Right renal pelvis (tissue), 4 donors: ENCODE measurements at regions not wholly inside any gene's neighbourhood (a gene's known extent, or its start where the extent isn't known, plus 50 kb on each side); places are given as distances from the start of the nearest gene placed in this dataset.

ENCODE experiments used
- DNase-seq, 4 donors: peaks; one replicate each; pipeline ENCODE4 v3.0.0-alpha.2; 2013; ENCODE audit warnings: low read depth in 4 of 4, low spot score in 3 of 4, missing footprints in 1 of 4

DNA sequence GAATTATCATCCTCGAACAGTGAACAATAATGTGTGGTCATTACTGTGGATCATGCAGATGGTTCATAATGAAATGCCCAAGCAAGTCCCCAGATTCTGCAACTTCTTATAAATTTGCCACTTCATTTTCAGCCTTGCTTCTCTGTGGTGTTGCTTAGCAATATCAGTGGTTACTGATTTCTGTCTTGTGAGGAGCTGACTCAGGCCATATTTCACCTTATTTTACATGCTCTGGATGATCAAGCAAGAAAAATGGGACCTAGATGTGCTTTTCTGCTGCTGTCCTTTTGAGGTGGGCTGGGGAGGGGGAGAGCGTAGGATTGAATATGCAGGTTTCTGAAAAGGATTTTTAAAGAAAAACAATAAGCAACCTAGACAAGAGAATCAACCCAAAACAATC, 188.3 kb downstream of the SLC24A2 start:
- DNase-seq: no peak

DNA sequence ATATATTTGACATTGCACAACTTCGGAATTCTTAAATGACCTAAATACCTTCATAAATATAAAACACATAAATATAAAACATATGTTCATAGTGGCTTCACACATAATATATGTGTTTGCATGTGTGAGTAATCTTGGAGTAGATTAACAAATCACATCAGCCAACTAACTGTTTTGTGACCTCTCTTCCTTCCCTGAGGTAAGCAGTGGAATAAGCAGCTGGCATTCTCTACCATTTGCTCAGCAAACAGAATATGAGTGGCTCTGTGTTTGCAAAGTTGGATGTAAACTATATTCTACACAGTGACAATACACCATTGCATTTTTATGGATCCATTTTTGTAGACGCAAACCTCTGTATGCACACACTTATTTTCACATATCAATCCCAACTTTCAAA, 189.9 kb downstream of the ACER2 start:
- no peak for DNase-seq

DNA sequence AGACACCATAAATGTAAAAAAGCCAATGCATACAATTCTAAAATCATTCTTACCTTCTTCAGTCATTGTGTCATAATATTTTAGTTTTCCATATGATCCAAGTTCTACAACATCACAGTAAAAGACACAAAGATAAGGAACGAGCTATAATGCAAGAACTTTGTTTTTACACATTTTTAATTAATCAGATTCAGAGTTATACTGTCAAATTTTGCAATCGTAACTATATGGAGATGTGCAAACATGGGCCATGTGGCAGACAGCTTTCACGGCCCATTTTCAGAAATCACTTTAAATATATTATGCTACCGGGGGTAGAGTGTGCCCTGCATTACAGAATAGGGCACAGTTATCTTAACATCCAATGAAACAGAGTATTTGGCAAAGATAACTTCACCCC, 188.4 kb downstream of the ACER2 start:
- DNase-seq: no peak

DNA sequence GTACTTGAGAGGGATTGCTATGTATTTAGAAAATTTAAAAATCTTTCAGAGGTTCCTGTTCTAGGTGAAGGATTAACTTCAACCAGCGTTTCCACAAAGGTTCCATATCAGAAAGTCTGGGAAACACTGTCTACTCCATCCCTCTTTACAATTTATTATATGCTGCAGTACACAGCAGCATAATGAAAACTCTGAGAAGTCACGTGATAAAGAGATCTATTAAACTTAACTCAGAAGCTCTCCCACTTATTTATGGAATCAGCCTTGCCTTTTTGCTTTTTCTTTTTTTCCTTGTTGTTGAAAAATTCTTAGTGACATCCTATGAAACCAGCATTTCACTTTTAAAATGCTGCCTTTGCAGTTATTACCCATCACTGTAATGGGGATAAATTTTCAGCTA, 186.2 kb downstream of the ACER2 start:
- DNase-seq: no peak

DNA sequence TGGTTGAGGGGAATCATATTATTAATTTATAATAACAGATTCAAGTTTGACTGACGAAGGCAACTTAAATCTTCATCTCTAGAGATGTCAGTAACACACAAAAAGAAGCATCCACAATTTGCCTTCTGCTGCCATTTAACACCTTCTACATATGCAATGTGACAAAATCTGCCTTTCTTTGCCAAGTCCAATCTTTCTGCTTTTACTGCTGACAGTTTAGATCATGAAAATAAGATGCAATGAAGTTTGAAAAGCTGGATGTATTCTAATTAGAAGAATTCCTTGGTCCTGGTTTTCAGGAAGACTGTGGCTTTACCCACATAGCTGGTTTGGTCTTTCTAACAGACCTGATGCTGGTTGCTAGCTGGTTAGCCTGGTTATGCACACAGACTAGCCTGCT, 178.9 kb downstream of the ACER2 start:
- DNase-seq: no peak

DNA sequence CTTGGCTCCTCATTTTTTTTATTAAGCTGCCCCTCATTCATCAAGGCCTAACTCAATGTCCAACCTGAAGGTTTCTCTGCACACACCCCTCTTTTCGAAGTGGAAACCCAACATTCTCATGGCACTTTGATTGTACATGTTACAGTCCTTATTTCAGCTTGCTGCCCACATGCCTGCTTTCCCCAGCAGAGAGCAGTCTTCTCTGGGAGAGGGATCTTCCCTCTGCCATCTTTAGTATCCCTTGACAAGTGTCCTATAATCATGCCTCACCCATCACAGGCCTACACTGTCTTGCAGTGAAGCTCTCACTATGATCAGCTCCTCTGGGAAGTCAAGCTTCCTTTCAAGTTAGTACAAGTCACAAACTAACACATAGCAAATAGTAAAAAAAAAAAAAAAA, 175.1 kb downstream of the ACER2 start:
- no peak for DNase-seq

DNA sequence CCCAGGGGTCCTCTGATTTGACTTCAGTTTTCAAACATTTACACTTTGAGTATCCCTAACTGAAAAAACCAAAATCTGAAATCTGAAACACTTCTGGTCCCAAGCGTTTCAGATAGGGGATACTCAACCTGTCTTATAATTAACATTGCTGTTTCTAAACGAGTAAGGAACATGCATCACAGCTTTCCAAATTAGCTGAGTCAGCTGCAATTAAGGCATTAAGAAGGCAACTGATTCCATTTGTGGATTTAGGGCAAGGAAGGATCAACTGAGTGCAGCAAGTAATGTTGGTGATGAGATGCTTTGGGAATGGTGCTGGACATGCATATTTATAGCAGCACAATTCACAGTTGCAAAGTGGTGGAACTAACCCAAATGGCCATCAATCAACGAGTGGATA, 168.6 kb downstream of the ACER2 start:
- no peak for DNase-seq

DNA sequence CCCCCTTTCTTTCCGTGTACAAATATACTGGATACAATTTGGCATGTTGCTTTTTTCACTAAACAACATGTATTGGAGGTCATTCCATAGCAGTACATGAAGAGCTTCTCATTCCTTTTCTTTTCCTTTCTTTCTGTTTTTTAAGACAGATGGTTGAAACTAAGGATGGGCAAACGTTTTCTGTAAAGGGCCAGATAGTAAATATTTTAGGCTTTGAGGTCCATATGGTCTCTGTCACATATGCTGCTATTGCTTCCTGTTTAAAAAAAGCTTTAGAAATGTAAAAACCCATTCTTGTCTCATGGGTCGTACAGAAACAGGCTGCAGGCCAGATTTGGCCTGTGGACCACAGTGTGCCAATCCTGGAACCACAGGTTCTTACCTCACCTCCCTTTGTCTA, 160.1 kb downstream of the ACER2 start:
- peak in 1 of 4 donors; percentile 4 for DNase-seq

DNA sequence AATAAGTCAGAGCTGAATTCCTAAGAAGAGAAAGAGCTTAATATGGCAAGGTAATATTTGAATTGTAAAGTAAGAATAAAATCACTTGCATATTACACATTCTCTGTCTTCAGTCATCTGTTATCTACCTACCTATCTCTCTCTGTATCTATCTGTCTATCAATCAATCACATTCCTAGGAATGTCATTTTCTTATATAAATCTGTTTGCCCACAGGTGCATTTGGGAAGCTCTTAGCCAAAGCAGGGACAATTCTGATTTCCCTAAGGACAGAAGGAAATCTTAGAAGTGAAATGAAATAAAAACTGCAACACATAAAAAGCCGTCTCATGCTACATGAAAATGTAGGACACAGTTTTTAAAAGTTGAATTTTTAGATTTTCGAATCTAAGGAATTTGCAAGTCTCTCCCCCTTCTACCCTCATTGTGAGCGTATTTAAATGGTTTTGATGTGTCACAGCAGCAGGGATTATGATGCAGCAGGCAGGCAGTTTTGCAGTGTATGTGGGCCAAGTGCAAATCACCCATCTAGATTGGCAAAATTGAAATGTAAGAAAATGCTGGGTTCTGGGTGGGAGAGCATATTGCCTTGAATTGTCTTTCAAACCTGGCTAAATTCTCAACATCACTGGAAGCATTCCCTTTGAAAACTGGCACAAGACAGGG, 155.7 kb downstream of the ACER2 start:
- no peak for DNase-seq

DNA sequence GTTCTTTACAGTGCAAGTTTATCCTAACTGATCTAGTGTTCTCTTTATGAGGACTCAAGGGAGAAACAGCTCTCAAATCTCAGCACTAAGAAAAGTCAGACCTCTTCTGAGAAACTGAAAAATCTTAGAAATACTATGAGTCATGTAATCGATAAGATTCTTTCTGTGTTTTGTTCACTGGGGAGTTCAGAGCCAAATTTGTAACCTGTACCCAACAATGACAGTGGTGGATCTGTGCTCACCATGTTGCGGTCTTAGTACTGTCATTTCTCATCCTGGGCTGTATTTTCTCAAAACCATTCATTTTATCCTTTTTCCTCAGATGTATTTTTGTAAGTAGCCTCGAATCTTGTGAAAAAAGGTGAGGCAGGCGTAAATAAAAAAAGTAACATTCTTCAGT, 146.4 kb downstream of the ACER2 start:
- DNase-seq: no peak

DNA sequence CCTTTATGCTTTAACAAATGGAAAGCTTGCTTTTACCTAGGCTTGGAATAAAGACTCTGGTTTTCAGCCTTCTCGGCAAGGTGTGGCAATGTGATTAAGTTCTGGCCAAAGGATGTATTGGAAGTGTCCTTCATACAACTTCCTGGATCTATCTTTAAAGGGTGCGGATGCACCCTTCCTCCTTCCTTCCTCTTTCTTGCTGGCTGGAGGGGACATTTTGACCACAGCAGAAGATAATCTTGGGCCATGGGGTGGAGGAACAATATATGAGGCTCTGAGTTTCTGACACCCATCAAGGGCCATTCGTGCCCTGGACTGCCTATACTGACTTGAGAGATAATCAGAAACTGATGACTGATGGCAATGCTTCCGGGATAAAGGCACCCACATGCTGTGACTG, 145.7 kb downstream of the ACER2 start:
- no peak for DNase-seq

DNA sequence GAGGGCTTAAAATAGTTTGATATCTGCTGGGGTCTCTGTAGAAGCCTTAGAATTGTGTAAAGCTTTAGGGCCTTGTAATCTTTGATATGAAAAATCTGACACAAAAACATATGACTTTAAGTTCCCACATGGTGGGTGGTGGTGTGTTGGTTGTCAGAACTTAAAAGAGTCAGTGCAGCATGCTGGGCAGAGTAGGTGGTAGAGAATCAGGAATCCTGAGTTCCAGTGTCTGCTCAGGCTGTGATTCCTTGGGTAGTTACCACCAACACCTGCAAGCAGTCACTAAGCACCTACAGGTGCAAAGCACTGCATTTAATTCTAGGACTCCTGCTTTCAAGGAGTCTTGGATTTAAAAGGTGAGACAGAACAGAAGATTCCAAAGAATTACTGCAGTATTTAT, 144.6 kb downstream of the ACER2 start:
- no peak for DNase-seq

DNA sequence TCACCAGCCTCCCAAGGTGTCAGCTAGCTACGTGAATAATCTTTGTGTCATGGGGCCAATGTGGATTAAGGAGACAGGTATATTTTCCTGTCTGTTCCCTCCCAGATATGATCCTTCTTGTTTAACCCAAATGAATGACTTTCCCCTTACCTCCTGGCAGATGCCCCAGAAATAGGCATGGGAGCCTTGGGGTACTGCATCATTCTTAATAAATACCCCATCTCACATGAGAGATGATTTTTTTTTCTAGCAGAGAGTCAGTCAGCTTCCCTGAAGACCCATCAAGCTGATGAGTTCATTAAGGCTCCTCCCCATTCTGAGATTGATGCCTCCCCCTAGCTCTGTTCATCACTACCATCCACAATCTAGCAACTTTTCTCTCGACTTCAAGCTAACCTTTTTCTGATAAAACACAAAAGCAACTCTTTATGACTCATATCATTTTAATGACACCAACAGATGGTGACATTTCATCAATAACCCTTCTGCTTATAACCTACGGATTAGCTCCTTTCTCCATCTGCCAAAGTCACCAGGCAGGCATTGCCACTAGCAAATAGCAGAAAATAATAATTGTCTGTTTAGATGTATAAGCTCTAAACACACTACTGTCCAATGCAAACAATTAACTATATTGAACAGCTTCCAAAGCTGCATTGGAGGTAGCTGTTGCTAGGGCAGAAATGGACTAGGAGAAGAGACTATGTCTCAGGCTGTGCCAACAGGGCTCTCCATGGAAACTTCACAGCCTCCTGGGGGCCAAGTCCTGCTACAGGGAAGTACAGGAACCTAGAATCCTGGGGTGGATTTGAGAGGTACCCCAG, 143.7 kb downstream of the ACER2 start:
- DNase-seq: no peak

DNA sequence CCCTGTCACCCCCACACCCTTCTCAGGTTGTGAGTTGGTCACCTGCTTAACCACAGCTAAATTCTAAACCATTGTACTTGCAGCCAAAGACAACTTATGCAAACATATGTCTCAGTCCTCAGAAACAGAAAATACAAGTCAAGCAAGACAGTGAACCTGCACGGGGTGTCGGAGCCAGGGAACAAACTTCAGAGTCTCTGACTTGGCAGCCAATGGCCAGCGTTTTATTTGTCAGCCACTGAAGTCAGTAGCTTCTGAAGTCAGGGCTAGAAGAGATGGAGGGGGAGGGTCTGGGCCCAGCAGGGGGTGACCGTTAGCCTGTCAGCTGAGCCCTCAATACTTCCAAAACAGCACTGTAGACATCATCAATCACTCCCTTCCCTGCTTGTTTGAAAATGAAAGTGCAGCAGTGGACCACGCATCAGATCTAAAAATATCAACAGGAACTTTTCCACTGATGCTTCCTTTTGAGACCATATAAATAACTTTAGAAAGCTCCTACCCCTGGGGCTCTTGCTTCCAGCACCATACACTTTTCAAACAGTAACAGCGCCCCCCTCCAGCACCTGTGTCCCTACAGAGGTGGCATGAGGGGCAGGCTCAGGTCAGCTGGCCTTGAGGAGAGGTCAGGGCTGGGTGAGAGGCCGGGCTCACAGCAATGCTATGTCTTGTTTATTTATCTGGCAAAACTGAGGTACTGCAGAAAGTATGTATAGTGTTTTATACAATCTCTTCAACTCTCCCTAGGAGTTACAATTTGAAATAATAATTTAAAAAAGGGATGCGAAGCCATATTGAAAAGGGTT, 142.5 kb downstream of the ACER2 start:
- DNase-seq: peak in 2 of 4 donors; percentile 3 to 10

DNA sequence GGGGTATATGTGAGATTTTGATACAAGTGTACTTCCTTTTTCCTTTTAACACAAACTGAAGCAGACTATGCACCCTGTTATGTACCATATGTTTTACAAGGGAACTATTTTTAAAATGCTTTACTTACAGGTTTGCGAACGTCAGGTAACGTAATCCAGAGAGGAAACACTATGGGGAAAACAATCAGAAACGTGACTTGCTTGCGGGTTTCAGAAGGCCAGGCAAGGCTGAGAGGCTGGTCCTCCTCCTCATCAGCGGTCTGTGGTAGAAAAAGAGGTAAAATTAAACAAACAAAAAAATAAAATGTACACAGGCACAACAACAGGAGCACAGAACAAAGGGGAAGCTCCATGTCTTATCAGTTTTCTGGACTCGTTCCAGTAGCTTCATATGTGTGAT, 141.2 kb downstream of the ACER2 start:
- DNase-seq: no peak

DNA sequence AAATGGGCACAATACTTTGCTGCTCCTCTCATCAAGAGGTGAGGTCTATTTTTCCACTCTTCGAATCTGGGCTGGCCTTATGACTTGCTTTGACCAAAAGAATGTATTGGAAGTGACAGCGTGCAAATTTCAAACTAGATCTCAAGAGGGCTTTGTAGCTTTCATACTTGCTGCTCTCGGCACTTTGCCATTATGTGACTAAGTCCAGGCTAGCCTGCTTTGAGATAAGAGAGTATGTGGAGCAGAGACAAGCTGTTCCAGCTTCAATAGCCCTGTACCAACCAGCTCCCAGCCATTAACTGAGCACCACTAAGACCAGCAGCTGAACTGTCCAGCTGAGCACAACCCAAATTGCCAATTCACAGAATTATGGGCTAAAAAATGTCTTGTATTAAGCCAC, 124.6 kb downstream of the ACER2 start:
- DNase-seq: no peak

DNA sequence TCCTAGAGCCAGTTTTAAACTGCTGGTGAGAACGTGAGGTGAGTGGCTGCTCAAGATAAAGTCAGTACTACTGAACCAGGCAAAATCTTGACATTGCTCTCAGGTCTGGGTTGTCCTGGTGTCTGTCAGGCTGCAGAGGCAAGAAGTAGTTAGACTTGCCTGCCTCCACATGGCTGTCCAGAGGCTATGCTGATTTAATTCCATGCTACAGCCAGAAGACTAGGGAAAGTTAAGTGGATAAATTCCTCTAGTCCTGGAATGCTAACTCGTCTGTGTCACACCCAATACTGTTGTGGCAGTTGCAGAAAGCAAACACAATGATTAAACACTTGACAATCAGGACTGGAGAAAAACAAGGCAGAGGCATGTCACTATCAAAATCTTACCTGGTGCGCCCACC, 118.9 kb downstream of the ACER2 start:
- DNase-seq: no peak

DNA sequence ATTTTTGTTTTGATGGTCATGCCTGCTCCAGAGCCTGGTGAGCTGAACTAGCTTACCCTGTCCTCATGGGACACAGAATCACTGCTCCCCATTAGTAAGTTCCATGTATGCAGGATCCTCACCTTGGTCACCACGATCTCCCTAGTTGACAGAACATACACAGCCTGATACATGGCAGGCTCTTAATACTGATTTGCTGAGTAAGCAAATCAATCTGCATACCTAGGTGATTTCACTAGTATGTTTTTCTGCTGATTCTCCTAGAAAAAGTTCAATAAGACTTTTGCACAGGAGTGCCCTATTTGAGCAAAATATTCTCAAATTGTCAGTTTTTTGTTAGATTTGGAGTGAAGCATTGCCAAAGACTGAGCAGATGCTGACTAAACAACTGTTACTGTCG, 113.7 kb downstream of the ACER2 start:
- DNase-seq: no peak

DNA sequence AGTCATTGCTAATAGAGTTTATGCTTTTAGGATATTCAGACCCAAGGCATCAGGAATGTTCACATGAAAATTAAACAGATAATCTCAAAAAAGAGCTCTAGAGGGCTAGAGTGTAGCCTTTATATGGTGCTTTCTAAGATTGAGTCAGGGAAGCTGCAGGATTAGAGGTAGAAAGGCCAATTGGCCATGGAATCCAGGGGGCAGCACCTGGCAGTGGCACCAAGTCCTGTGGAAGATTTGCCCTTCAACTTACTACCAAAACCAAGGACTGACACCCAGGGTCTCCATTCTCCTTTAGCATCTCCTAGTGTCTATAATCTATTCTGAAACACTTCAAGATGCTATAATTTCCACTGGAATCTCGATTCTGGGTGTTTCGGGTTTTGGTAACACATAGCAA, 112.4 kb downstream of the ACER2 start:
- no peak for DNase-seq

DNA sequence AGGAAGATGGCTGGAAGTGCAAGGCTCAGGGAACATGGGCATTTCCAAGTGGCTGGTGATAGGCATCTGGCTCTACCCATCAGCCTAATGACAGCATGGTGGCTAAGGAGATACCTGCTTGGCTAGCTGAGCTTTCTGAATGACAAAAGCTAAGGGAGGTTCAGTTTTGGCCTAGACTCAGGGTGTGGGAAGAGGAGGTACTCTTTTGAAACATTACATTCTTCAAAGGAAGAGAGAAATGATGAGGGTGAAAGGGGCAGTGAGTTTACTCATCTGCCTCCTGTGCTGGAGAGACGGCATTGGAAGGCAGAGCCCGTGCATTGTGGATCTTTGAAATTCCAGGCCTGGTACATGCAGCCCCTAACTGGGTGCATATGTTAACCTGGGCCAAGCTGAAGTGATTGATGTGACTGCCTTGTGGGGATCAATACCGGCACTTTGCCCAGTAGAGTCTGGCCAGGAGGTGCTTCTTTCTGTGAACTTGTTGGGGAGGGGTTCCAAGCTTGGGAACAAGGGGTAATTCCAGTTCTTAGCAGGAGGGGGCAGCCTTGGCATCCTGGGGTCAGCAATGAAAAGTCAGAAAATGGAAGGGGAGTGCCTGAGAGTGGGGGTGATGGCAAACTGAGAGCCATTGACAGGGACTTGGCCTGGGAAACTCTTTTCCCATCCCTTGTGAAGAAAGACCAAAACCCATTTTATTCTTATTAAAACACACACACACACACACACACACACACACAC, 108.6 kb downstream of the ACER2 start:
- DNase-seq: no peak

DNA sequence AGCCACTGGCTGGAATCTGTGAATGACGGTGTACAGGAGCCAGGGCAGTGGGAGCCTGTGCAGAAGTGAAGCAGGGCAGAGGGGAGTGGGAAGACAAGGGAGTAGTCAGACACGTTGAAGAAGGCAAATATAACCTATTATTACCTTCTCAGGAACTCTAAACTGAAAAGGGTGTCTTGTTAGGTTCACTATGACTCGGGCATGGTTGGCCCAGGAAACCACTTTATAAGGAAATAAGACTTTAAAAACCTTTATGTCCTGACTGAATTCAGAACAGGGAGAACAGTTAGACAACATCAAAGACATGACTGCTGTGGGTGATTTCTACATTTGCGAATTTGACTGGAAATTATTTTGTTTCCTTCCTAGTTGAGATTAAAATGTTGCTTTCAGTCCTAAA, 107.5 kb downstream of the ACER2 start:
- no peak for DNase-seq
